ENCODE measurements at regions not wholly inside any gene's neighbourhood (a gene's known extent, or its start where the extent isn't known, plus 50 kb on each side); places are given as distances from the start of the nearest gene placed in this dataset.

DNA sequence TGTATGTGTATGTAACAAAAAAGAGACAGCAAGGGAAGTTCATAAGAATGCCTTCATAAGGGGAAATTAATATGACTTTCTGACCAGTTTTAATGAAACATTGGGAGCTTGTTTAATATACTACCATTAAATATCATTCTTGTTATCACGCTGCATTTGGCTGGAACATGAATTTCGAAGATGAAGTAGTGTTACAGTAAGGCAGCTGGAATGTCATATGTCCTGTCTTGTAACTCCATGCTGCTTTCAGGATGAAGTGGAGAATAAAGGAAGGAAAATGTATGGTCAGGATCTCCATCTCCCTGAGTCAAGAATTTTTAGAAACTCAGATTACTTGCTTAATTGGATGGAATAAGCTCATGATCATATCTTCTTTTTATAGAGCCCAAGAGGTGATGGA lies 61.5 kb upstream of the DMAC1 start:
- ATAC-seq, result no peak
- TF ChIP-seq OSR1 (CRISPR knock-in tag; IDR thresholded peaks at IDR 0.05) (no peak), TOX (CRISPR knock-in tag; IDR thresholded peaks at IDR 0.05; ENCODE audit: borderline replicate concordance) (no peak), GLIS3 (CRISPR knock-in tag; IDR thresholded peaks at IDR 0.05) (no peak), PPARA (CRISPR knock-in tag; IDR thresholded peaks at IDR 0.05; ENCODE audit: borderline replicate concordance) (no peak), ZNF70 (CRISPR knock-in tag; IDR thresholded peaks at IDR 0.05) (no peak), ISL1 (CRISPR knock-in tag; IDR thresholded peaks at IDR 0.05) (no peak), RARB (CRISPR knock-in tag; IDR thresholded peaks at IDR 0.05) (no peak), ESRRG (CRISPR knock-in tag; IDR thresholded peaks at IDR 0.05) (no peak), CSDC2 (CRISPR knock-in tag; IDR thresholded peaks at IDR 0.05) (no peak), ARNTL (CRISPR knock-in tag; IDR thresholded peaks at IDR 0.05; ENCODE audit: borderline replicate concordance, low read depth) (no peak), ZC3H10 (CRISPR knock-in tag; IDR thresholded peaks at IDR 0.05) (no peak)
- TF ChIP-seq, protein P1, sequence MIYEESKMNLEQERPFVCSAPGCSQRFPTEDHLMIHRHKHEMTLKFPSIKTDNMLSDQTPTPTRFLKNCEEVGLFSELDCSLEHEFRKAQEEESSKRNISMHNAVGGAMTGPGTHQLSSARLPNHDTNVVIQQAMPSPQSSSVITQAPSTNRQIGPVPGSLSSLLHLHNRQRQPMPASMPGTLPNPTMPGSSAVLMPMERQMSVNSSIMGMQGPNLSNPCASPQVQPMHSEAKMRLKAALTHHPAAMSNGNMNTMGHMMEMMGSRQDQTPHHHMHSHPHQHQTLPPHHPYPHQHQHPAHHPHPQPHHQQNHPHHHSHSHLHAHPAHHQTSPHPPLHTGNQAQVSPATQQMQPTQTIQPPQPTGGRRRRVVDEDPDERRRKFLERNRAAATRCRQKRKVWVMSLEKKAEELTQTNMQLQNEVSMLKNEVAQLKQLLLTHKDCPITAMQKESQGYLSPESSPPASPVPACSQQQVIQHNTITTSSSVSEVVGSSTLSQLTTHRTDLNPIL (CRISPR knock-in tag; IDR thresholded peaks at IDR 0.05; ENCODE audit: low read depth), result no peak
- TF ChIP-seq, protein P2, sequence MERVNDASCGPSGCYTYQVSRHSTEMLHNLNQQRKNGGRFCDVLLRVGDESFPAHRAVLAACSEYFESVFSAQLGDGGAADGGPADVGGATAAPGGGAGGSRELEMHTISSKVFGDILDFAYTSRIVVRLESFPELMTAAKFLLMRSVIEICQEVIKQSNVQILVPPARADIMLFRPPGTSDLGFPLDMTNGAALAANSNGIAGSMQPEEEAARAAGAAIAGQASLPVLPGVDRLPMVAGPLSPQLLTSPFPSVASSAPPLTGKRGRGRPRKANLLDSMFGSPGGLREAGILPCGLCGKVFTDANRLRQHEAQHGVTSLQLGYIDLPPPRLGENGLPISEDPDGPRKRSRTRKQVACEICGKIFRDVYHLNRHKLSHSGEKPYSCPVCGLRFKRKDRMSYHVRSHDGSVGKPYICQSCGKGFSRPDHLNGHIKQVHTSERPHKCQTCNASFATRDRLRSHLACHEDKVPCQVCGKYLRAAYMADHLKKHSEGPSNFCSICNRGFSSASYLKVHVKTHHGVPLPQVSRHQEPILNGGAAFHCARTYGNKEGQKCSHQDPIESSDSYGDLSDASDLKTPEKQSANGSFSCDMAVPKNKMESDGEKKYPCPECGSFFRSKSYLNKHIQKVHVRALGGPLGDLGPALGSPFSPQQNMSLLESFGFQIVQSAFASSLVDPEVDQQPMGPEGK (CRISPR knock-in tag; IDR thresholded peaks at IDR 0.05; ENCODE audit: borderline replicate concordance), result no peak
- TF ChIP-seq, protein P3, sequence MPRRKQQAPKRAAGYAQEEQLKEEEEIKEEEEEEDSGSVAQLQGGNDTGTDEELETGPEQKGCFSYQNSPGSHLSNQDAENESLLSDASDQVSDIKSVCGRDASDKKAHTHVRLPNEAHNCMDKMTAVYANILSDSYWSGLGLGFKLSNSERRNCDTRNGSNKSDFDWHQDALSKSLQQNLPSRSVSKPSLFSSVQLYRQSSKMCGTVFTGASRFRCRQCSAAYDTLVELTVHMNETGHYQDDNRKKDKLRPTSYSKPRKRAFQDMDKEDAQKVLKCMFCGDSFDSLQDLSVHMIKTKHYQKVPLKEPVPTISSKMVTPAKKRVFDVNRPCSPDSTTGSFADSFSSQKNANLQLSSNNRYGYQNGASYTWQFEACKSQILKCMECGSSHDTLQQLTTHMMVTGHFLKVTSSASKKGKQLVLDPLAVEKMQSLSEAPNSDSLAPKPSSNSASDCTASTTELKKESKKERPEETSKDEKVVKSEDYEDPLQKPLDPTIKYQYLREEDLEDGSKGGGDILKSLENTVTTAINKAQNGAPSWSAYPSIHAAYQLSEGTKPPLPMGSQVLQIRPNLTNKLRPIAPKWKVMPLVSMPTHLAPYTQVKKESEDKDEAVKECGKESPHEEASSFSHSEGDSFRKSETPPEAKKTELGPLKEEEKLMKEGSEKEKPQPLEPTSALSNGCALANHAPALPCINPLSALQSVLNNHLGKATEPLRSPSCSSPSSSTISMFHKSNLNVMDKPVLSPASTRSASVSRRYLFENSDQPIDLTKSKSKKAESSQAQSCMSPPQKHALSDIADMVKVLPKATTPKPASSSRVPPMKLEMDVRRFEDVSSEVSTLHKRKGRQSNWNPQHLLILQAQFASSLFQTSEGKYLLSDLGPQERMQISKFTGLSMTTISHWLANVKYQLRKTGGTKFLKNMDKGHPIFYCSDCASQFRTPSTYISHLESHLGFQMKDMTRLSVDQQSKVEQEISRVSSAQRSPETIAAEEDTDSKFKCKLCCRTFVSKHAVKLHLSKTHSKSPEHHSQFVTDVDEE (CRISPR knock-in tag; IDR thresholded peaks at IDR 0.05), result no peak
- TF ChIP-seq, protein P4, sequence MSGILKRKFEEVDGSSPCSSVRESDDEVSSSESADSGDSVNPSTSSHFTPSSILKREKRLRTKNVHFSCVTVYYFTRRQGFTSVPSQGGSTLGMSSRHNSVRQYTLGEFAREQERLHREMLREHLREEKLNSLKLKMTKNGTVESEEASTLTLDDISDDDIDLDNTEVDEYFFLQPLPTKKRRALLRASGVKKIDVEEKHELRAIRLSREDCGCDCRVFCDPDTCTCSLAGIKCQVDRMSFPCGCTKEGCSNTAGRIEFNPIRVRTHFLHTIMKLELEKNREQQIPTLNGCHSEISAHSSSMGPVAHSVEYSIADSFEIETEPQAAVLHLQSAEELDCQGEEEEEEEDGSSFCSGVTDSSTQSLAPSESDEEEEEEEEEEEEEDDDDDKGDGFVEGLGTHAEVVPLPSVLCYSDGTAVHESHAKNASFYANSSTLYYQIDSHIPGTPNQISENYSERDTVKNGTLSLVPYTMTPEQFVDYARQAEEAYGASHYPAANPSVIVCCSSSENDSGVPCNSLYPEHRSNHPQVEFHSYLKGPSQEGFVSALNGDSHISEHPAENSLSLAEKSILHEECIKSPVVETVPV (CRISPR knock-in tag; IDR thresholded peaks at IDR 0.05), result no peak

DNA sequence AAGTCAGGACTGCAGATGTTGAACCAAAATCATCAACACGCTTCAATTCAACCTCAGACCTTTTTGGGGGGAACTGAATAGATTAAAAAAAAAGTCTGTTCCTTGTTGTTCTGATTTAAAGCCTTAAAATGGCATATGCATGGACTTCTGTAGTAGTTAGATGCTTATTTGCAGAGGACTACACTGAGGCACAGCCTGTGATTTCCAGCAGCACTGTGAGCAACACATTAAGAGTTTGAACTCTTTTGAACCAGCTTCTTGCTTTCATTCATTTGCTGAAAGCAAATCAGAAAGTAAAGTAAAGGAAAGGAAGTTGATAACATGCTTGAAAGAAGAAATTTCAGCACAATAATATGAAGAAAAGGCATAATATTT lies 60.7 kb upstream of the DMAC1 start:
- no peak for TF ChIP-seq ZFP30 (CRISPR knock-in tag; IDR thresholded peaks at IDR 0.05)
- no peak for TF ChIP-seq ARNTL (CRISPR knock-in tag; IDR thresholded peaks at IDR 0.05; ENCODE audit: borderline replicate concordance, low read depth)
- TF ChIP-seq, protein P2 (CRISPR knock-in tag; IDR thresholded peaks at IDR 0.05; ENCODE audit: borderline replicate concordance), result no peak
- TF ChIP-seq ESRRG (CRISPR knock-in tag; IDR thresholded peaks at IDR 0.05), result no peak
- TF ChIP-seq SNAI2 (CRISPR knock-in tag; IDR thresholded peaks at IDR 0.05), result no peak
- TF ChIP-seq, protein P1 (CRISPR knock-in tag; IDR thresholded peaks at IDR 0.05; ENCODE audit: low read depth), result no peak
- TF ChIP-seq ZNF70 (CRISPR knock-in tag; IDR thresholded peaks at IDR 0.05), result no peak
- TF ChIP-seq, protein P4 (CRISPR knock-in tag; IDR thresholded peaks at IDR 0.05), result no peak
- no peak for TF ChIP-seq CSDC2 (CRISPR knock-in tag; IDR thresholded peaks at IDR 0.05)
- TF ChIP-seq OSR1 (CRISPR knock-in tag; IDR thresholded peaks at IDR 0.05), result no peak

More for the DNA sequence above, 60.7 kb upstream of the DMAC1 start:
- no peak for ATAC-seq

Measured in SK-N-SH treated with all-trans-retinoic acid at 6 μM for 48 hours (cell line).